Osteoblast (primary cell): ENCODE measurements at regions not wholly inside any gene's neighbourhood (a gene's known extent, or its start where the extent isn't known, plus 50 kb on each side); places are given as distances from the start of the nearest gene placed in this dataset.

Experiments used
- DNase-seq: peaks from one replicate; pipeline ENCODE4 v3.0.0; 2011; ENCODE audit warnings: low spot score, mixed read lengths; ENCODE audit not compliant: insufficient read length; ENCODE audit errors: missing footprints
- H2AFZ ChIP-seq: 2 replicates; pipeline ENCODE4 v1.6.0; 2011; ENCODE audit warnings: mild to moderate bottlenecking, low read length
- H3K27ac ChIP-seq: 2 replicates; pipeline ENCODE4 v1.5.1; 2011; ENCODE audit warnings: mild to moderate bottlenecking, low read depth, low read length, moderate library complexity
- H3K27me3 ChIP-seq: 2 replicates; pipeline ENCODE4 v1.6.0; 2012; ENCODE audit warnings: mild to moderate bottlenecking, control low read depth, inconsistent platforms, low read length, moderate library complexity; ENCODE audit not compliant: insufficient read depth
- H3K36me3 ChIP-seq: 2 replicates; pipeline ENCODE4 v1.5.1; 2011; ENCODE audit warnings: mild to moderate bottlenecking, low read length, control low read depth, moderate library complexity; ENCODE audit not compliant: insufficient read depth
- H3K4me1 ChIP-seq: 2 replicates; pipeline ENCODE4 v1.5.1; 2011; ENCODE audit warnings: mild to moderate bottlenecking, low read length, control low read depth, moderate library complexity; ENCODE audit not compliant: insufficient read depth
- H3K4me2 ChIP-seq: 2 replicates; pipeline ENCODE4 v1.6.0; 2011; ENCODE audit warnings: mild to moderate bottlenecking, low read length; ENCODE audit not compliant: insufficient read depth
- H3K4me3 ChIP-seq: fragments of 200-600 bp; sonication (generic); 3 replicates; pipeline ENCODE4 v1.5.1; 2012; ENCODE audit warnings: mild to moderate bottlenecking, low read length, inconsistent platforms; ENCODE audit not compliant: insufficient read depth
- H3K79me2 ChIP-seq: 2 replicates; pipeline ENCODE4 v1.6.0; 2012; ENCODE audit warnings: mild to moderate bottlenecking, low read length, control low read depth, inconsistent platforms; ENCODE audit not compliant: insufficient read depth
- H3K9me3 ChIP-seq: 2 replicates; pipeline ENCODE4 v1.5.1; 2011; ENCODE audit warnings: low read depth, low read length, control low read depth
- H4K20me1 ChIP-seq: 2 replicates; pipeline ENCODE4 v1.6.0; 2012; ENCODE audit warnings: mild to moderate bottlenecking, low read length, control low read depth; ENCODE audit not compliant: insufficient read depth
- TF ChIP-seq, protein P1 (sequence below): IDR thresholded peaks from 2 replicates; pipeline ENCODE4 v1.5.1; 2011; ENCODE audit warnings: mild to moderate bottlenecking, low read depth, low read length, moderate library complexity; ENCODE audit errors: extremely low read depth

DNA sequence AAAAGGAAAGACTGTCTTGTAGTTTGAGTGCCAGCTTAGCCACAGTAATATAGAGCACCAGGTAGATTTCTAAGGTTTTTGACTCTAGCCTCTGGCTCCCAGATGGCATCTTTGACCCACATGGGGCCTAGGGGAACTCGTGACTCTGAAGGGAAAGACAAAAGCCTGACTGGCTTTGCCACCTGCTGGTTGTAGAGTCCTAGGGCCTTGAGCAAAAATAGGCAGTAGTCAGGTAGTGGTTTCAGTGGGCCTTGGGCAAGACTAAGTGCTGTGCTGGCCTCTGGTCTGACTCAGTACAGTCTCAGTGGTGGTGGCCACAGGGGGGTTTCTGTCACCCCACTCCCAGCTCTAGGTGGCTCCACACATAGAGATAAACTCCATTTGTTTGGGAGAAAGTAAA, 349.4 kb downstream of the FAM181B start:
- no peak overlapping the region for H2AFZ ChIP-seq
- TF ChIP-seq, protein P1, sequence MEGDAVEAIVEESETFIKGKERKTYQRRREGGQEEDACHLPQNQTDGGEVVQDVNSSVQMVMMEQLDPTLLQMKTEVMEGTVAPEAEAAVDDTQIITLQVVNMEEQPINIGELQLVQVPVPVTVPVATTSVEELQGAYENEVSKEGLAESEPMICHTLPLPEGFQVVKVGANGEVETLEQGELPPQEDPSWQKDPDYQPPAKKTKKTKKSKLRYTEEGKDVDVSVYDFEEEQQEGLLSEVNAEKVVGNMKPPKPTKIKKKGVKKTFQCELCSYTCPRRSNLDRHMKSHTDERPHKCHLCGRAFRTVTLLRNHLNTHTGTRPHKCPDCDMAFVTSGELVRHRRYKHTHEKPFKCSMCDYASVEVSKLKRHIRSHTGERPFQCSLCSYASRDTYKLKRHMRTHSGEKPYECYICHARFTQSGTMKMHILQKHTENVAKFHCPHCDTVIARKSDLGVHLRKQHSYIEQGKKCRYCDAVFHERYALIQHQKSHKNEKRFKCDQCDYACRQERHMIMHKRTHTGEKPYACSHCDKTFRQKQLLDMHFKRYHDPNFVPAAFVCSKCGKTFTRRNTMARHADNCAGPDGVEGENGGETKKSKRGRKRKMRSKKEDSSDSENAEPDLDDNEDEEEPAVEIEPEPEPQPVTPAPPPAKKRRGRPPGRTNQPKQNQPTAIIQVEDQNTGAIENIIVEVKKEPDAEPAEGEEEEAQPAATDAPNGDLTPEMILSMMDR: no peak
- H3K4me2 ChIP-seq: no peak overlapping the region
- no peak overlapping the region for H3K27ac ChIP-seq
- no peaks in the 10 kb centered on the region for H4K20me1 ChIP-seq
- H3K36me3 ChIP-seq: no peaks in the 10 kb centered on the region
- no peaks in the 10 kb centered on the region for H3K79me2 ChIP-seq
- H3K9me3 ChIP-seq: no peaks in the 10 kb centered on the region
- no peaks in the 10 kb centered on the region for H3K4me1 ChIP-seq
- no peak for DNase-seq
- H3K27me3 ChIP-seq: no peaks in the 10 kb centered on the region
- H3K4me3 ChIP-seq: no peak overlapping the region

DNA sequence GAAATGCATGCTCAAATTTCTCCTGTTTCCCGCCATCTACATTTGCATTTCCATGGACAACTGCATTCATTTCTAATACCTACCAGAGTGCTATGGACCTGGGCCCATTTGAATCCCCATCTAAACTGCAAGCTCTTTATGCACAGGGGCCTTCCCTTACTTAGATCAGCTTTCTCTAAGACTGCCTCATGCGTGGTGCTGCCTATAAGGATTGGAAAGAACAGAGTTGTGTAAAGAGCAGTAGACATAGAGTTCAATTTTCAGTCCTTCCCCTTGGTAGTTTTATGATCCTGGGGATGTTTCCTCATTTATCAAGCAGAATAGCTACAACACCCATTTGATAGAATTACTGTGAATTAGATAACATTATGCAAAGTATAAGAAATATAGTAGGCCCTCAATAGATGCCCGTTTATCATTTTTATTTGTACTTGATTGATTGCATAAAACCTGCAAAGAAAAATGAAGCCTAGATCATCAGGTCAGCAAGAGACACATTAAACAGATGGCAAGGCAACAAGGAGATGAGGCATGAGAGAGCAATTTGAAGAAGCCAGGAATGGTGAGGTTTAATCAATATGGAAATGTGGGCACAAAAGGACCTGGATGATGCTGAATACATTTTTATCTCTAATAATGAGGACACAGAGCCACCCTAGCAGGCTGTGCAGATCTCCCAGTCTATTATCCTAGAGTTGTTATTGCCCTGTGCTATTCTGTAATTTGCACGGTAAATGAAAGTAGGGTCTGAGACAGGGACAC, 359.7 kb downstream of the FAM181B start:
- no peak overlapping the region for H3K4me2 ChIP-seq
- H3K9me3 ChIP-seq: peaks cover 2% of the 10 kb centered on the region
- no peaks in the 10 kb centered on the region for H3K4me1 ChIP-seq
- H3K4me3 ChIP-seq: no peak overlapping the region
- no peaks in the 10 kb centered on the region for H4K20me1 ChIP-seq
- no peak for DNase-seq
- H3K79me2 ChIP-seq: no peaks in the 10 kb centered on the region
- H3K36me3 ChIP-seq: no peaks in the 10 kb centered on the region
- H2AFZ ChIP-seq: no peak overlapping the region
- H3K27ac ChIP-seq: no peak overlapping the region
- H3K27me3 ChIP-seq: no peaks in the 10 kb centered on the region
- TF ChIP-seq, protein P1: no peak

DNA sequence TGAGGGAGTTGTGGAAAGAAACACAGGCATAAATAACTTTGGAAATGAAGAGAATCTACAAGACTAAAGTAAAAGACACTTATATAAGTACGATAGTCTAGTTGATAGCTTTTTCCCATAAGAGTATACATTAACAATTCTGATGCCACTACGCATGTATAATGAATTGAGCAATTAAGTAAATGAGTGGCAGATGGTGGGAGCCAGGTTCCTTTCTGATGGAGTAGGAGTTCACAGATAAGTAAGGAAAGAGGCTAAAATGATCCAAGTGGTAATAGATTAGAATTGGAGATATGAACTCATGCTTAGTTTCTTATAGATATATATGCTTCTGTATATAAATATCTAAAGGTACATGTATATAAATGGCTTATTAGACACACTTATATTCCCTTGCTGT, 368.3 kb downstream of the FAM181B start:
- no peaks in the 10 kb centered on the region for H3K9me3 ChIP-seq
- no peak overlapping the region for H3K4me3 ChIP-seq
- H3K4me1 ChIP-seq: no peaks in the 10 kb centered on the region
- no peaks in the 10 kb centered on the region for H3K36me3 ChIP-seq
- no peaks in the 10 kb centered on the region for H4K20me1 ChIP-seq
- no peak overlapping the region for H3K27ac ChIP-seq
- H3K27me3 ChIP-seq: no peaks in the 10 kb centered on the region
- H2AFZ ChIP-seq: no peak overlapping the region
- no peaks in the 10 kb centered on the region for H3K79me2 ChIP-seq
- DNase-seq: no peak
- H3K4me2 ChIP-seq: no peak overlapping the region
- TF ChIP-seq, protein P1: no peak

DNA sequence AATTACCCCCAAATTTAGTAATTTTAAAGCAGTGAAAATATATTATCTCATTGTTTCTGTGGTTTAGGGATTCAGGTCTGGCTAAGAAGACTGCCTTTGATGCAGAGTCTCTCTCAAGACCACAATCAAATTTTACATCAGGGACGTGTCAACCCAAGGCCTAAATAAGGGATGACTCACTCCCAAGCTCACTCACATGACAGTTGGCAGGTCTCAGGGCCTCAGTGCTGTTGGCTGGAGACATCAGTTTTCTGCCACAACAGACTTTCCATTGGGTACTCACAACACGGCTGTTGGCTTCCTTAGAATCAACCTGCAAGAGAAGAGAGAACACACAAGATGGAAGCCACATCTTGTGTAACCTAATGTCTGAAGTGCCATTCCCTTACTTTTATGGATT, 377.3 kb downstream of the FAM181B start:
- Histone ChIP-seq H3K4me3 (no peak overlapping the region), H3K36me3 (no peaks in the 10 kb centered on the region)
- DNase-seq: no peak

More for the DNA sequence above, 377.3 kb downstream of the FAM181B start:
- H3K4me1 ChIP-seq: no peaks in the 10 kb centered on the region
- peaks cover 2% of the 10 kb centered on the region for H3K9me3 ChIP-seq
- no peak overlapping the region for H3K4me2 ChIP-seq
- H2AFZ ChIP-seq: no peak overlapping the region
- H4K20me1 ChIP-seq: no peaks in the 10 kb centered on the region
- no peak overlapping the region for H3K27ac ChIP-seq
- H3K27me3 ChIP-seq: no peaks in the 10 kb centered on the region
- TF ChIP-seq, protein P1: no peak
- no peaks in the 10 kb centered on the region for H3K79me2 ChIP-seq
